ENCODE measurements at regions not wholly inside any gene's neighbourhood (a gene's known extent, or its start where the extent isn't known, plus 50 kb on each side); places are given as distances from the start of the nearest gene placed in this dataset.
"Not testable (repeated sequence)": the region's sequence is repeated elsewhere in the genome, so short reads cannot be mapped to it uniquely, and the experiment has no call there.

DNA sequence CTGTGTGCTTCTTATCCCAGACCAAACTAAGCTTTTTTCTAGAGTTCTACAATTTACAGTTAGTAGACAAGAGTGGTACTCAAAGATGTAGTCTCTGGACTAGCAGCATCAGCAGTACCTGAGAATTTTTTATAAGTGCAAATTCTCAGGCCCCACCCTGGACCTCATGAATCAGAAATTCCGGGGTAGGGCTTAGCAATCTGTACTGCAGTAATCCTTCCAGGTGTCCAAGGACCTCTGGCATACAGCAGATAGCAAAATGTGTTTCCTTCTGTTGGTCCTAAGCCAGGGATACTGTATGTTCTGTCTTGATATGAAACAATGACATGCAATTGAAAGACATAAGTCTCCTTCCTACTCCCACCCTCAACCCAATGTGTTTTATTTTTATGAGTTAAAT lies 194.3 kb downstream of the MSX2 start:
- DNase-seq (ENCODE audit: extremely low read depth, low read depth), result no peak
- TF ChIP-seq, protein P1, sequence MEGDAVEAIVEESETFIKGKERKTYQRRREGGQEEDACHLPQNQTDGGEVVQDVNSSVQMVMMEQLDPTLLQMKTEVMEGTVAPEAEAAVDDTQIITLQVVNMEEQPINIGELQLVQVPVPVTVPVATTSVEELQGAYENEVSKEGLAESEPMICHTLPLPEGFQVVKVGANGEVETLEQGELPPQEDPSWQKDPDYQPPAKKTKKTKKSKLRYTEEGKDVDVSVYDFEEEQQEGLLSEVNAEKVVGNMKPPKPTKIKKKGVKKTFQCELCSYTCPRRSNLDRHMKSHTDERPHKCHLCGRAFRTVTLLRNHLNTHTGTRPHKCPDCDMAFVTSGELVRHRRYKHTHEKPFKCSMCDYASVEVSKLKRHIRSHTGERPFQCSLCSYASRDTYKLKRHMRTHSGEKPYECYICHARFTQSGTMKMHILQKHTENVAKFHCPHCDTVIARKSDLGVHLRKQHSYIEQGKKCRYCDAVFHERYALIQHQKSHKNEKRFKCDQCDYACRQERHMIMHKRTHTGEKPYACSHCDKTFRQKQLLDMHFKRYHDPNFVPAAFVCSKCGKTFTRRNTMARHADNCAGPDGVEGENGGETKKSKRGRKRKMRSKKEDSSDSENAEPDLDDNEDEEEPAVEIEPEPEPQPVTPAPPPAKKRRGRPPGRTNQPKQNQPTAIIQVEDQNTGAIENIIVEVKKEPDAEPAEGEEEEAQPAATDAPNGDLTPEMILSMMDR (IDR thresholded peaks at IDR 0.05; ENCODE audit: low read depth, low read length), result no peak

DNA sequence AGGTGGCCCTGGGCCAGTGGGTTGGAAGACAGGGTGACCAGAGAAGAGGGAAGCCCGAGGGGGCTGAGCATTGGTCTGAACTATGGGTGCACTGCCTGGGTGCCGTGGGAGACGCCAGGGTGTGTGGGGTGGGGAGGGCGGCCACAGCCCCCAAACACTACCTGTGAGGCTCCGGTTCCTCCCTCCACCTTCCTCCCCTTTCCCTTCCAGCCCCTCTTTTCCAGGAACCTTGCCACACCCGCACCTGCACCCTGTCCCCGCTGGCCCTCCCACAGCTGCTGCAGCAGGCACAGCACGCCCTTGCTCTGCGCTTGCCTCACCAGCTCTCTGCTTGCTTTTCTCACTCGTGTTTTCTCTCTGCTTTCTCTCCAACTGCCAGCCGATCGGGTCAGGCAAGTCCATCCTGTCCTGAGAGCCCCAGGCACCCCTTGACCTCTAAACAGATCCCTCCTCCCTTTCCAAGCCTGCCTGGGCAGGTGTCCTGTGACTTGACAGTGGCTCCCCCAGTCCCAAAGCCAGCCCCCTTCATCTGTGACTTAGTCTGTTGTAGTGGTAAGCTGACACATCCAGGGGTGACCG lies 193.7 kb downstream of the MSX2 start:
- TF ChIP-seq, protein P1 (IDR thresholded peaks at IDR 0.05; ENCODE audit: low read depth, low read length), result no peak
- no peak for DNase-seq (ENCODE audit: extremely low read depth, low read depth)

DNA sequence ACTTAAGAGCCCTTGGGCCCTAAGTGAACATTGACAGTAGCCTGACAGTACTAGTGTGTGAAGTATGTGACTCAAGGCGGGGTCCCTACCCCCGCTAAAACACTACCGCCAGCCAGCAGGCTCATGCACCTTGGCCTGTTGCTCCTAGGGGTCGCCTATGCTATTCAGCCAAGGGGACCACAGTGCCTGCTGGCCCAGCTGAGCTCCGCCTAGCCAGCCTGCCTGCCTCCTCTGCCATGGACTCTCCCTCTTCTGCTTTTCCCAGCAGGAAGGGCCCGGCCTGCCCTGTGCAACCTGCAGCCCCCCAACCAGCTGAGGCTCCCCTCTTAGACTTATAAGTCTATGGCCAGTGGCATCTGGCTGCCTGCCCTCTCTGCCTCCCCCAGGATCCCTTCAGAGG lies 193.1 kb downstream of the MSX2 start:
- DNase-seq (ENCODE audit: extremely low read depth, low read depth), result not testable (repeated sequence)

DNA sequence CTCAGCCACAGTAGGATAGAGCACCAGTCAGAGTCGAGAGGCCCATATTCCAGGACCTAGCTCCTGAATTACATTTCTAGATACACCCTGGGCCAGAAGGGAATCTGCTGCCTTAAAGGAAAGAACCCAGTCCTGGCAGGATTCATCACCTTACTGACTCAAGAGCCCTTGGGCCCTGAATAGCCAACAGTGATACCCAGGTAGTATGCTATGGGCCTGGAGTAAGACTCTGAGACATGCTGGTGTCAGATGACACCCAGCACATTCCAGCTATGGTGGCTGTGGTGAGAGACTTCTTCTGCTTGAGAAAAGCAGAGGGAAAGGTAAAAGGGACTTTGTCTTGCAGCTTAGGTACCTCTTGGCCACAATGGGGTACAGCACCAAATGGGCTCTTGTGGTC lies 192.5 kb downstream of the MSX2 start:
- DNase-seq (ENCODE audit: extremely low read depth, low read depth), result not testable (repeated sequence)

DNA sequence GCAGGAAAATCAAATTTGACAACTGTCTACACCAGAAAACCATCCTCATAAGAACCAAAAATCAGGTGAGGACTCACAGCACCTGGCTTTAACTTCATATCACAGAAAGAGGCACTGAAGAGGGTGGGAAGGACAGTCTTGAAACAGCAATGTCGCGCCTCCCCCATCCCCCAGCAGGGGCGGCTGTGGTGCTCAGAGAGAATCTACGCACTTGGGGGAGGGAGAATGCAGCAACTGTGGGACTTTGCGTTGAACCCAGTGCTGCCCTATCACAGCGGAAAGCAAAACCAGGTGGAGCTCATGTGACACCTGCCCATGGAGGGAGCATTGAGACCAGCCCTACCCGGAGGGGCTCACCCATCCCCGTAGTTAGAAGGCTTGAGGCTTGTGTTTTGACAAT lies 191.8 kb downstream of the MSX2 start:
- TF ChIP-seq, protein P1 (IDR thresholded peaks at IDR 0.05; ENCODE audit: low read depth, low read length), result no peak
- DNase-seq (ENCODE audit: extremely low read depth, low read depth), result no peak

DNA sequence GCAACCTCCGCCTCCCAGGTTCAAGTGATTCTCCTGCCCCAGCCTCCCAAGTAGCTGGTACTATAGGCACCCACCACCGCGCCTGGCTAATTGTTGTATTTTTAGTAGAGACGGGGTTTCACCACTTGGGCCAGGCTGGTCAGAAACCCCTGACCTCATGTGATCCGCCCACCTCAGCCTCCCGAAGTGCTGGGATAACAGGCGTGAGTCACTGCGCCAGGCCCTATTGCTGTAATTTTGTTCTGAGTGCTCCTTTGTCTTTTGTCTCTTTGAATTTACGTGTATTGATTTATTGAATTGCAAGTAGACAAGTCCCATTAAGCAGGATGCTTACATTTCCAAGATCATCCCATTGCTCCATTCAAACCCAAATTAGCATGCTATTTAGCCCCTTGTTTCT lies 186.7 kb downstream of the MSX2 start:
- TF ChIP-seq, protein P1 (IDR thresholded peaks at IDR 0.05; ENCODE audit: low read depth, low read length), result no peak
- no peak for DNase-seq (ENCODE audit: extremely low read depth, low read depth)

DNA sequence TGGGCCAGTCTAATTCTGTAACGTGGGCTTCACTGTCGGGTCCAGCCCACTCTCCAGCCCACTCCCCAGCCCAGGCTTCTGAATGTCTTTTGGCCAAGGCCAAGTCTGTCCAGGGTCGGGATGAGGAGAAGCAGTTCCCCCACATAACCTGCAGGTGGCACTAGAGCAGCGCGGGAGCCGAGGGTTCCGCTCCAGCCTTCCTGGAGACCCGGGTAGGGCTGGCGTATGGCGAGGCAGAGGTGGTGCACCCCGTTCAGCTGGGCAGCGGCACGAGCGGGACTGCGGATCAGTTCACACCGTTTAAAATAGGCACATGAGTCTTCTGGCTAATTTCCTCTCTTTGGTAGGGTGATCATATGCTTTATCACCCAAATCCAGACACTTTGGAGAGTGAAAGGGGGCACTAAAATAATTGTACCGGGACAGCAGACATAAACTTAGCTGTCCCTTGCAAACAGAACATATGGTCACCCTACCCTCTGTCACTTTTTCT lies 185.9 kb downstream of the MSX2 start:
- TF ChIP-seq, protein P1 (IDR thresholded peaks at IDR 0.05; ENCODE audit: low read depth, low read length), result peak; percentile 93
- DNase-seq (ENCODE audit: extremely low read depth, low read depth), result no peak

DNA sequence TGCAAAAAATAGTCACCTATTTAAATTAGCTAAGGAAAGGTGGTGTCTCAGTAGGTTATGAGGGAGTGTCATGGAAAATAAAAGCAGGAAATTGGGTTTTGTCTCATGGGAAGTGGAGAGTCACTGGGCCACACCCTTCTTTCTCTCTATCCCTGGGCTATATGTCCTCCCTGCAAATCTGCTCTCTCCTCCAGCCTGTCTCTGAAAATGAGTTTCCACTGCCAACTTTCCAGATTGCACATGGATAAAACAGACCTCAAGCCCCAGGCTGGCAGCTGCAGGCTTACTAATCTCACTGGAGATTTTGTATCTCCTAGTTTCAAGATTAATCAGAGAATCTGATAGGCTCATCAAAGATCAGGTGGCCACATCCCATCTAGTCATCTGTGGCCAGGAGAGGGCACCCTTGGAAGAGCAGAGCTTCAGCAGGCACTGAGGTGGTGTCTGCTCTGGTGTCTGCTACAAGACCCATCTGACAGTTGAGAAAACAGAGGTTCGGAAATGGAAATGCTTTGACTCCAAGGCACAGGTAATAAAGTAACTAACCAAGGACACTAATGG lies 178.9 kb downstream of the MSX2 start:
- DNase-seq (ENCODE audit: extremely low read depth, low read depth), result no peak
- TF ChIP-seq, protein P1 (IDR thresholded peaks at IDR 0.05; ENCODE audit: low read depth, low read length), result no peak

Data from AG09319 (cell line).